Right renal pelvis (tissue), 4 donors: ENCODE measurements at regions not wholly inside any gene's neighbourhood (a gene's known extent, or its start where the extent isn't known, plus 50 kb on each side); places are given as distances from the start of the nearest gene placed in this dataset.

Experiments used
- DNase-seq, 4 donors: peaks; one replicate each; pipeline ENCODE4 v3.0.0-alpha.2; 2013; ENCODE audit warnings: low read depth in 4 of 4, low spot score in 3 of 4, missing footprints in 1 of 4

DNA sequence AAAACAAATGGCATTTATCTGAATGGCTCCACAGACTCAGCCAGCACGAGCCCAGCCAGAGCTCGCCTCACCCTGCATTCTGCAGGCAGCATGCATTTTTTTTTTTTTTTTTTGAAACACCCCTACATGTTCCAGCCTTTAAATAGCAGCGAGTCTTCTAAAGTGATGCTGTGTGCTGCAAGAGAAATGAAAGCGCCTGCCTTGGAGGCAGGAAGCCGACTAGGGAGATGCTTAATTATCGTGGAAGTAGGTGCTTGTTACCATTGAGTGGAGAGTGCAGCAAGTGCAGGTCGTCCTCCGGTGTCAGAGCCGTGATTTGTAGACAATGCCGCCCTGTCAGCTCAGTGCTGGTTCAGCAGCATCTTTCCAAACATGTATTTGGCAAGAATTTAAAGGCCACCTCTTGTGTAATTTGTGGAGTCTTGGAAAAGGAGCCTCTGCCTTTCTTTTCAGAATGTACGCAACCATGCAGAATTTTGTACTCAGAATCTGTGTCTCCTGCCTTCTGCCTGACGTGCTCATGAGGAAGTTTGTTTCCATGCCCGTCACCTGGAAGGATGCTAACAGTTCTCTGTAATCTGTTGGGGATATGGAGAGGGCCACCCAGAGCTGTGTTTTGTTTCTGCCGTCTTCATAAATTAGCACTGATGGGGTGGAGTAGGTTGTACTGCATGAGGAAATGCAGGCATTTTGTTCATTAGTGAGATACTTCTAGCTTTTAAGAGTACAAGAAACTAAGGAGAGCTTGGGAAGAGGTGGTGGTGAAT, 345.9 kb upstream of the RGS6 start:
- no peak for DNase-seq

DNA sequence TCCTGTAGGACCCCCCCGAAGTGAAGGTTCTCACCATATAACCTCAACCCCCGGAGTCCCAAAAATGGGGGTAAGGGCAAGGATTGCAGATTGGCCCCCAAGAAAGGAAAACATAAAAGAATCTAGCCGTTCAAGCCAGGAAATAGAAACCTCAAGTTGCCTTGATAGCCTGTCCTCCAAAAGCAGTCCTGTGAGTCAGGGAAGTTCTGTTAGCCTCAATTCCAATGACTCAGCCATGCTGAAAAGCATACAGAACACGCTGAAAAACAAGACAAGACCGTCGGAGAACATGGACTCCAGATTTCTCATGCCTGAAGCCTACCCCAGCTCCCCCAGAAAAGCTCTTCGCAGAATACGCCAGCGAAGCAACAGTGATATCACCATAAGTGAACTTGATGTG, 344.2 kb upstream of the RGS6 start:
- DNase-seq = no peak

DNA sequence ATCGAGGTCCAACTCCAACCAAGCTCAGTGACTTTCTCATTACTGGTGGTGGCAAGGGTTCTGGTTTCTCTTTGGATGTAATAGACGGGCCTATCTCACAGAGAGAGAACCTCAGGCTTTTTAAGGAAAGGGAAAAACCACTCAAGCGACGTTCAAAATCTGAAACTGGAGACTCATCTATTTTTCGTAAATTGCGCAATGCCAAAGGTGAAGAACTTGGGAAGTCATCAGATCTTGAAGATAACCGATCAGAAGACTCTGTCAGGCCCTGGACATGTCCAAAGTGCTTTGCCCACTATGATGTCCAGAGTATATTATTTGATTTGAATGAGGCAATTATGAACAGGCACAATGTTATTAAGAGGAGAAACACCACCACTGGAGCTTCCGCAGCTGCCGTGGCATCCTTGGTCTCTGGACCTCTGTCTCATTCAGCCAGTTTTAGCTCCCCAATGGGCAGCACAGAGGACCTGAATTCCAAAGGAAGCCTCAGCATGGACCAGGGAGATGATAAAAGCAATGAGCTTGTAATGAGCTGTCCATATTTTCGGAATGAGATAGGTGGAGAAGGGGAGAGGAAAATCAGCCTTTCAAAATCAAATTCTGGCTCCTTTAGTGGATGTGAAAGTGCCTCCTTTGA, 343.5 kb upstream of the RGS6 start:
- DNase-seq = no peak

DNA sequence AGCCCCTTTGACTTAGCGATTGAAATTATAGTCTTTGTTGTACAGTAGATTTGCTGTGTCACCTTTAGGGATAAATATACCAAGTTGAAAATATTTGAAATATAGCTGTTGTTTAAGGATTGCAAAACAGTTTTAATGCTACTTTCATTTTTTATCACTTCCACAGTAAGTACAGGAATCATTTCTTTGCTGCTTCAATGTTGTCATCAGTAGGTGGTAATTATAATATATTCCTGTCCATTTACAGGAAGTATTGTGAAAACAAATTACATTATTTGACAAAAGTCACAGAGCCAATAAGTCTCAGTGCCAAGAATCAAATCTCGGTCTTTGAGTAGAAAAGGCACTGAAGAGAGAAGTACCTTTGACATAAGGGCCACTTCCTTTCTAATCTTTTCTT, 342.6 kb upstream of the RGS6 start:
- DNase-seq = no peak

DNA sequence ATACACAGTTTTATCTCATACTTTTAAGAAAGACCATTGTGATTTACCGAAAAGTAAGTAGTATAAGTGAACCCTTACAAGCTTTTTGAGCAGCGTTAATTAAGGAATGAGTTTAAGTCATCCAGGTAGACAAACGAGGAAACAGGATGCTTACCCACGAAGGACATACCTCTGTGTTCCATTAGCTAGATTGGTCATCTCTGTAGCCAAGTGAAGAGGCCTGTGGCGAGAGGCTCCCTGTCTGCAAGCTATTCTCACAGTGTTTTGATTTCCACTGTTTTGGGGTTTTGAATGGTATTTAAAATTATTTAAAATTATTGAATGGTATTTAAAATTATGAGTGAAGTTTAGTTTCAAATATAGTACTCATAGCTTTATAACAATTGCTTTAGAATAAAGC, 342.1 kb upstream of the RGS6 start:
- DNase-seq = no peak

DNA sequence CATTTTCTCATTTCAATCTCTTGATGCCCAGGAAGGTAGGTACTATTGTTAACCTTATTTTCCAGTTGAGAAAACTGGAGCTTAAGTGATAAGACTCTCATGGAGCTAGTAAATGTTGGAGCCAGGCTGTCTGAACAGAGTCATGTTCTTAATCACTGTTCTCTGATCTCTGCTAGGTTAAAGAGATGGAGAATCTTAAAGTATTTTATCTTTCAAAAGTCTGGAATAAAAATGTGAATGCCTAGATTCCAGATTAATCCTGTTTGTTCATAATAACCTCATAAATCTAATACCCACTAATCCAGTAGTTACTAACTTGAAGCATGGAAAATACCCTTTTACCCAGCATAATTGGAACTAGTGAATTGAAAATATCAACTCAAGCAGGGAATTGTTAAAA, 341.0 kb upstream of the RGS6 start:
- no peak for DNase-seq

DNA sequence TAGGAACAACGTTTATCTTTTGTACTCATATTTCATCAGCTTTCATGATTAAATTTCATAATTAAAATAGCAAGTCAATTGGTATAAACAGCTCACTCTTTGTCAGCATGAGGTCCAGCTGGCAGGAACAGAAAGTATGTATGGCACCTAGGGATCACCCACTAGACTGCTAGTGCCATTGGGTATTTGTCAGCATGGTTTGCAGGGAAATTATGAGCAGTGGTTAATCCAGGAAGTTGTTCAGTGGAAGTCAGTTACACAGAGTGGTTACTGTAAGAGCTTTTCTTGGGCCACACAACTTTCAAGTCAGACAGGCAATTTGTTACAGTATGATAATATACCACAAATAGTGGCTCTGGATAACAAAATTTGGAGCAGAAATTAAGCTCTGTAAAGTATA, 340.3 kb upstream of the RGS6 start:
- no peak for DNase-seq

DNA sequence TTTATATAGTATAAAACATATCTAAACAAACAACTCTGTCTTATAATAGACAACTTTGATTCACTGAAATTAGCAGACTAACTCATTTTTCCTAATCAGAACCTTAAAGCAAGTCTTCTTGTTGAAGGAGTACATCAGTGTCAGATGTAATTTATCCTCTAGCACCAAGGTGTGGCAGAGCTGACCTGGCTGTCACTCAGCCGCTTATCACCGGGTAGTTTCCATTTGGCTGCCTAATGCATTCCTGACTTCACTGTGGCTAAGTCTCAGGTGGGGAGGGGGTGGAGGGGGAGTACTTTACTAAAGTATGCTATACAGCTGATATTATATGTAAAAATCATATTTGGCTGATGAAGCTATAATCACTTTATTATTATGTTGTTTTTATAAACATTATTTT, 339.9 kb upstream of the RGS6 start:
- DNase-seq = no peak

DNA sequence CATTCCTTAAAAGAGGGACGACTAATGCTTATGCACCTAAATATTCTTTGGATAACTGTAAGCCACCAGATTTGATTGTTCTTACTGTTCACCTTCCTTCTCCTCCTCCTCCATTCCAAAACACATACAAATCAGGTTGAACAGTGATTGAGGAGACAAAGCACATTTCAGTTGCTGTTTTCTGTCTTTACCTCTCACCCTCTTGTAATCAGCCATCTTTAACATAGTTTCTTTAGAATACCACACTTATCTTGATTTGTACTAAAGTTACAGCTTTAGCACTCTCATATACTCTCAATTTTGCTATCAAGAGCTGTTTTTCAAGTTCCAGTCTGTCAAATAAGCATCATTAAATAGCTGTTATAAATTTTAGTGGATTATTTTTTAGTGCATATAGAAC, 338.3 kb upstream of the RGS6 start:
- DNase-seq = no peak

DNA sequence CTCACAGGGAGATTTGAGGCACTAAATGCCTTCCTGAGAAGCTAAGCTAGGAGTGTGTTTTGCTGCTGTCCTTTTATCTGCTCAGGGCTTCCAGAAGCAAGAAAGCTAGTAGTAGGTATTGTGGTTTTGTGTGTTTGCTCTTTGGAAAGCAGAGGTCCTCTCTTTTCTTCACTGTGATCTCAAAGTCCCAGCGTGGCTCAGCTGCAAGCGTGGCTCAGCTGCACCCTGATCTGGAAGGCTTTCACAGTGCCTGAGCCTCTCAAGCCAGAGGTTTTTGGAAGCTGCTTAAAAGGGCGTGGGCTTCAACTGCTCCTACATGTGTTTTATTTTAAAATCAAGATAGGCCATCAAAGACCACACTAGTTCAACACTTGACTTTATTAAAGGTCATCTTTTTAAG, 337.4 kb upstream of the RGS6 start:
- DNase-seq = no peak

DNA sequence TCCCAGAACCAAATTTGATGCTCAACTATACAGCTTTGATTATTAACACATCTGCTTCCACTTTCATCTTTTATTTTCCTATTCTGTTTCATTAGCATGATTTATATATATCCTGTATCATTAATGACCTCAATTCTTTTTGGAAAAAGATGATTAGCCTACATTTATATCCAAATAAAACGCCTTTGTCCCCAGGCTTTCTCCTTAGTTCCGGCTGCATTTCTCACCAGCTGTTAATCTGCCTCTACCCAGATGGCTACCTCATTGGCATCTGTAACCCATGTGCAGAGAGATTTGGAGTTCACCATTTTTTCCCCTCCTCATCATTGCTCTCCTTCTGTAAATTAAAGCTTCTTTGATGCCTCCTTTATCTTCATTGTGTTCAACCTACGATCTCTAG, 336.8 kb upstream of the RGS6 start:
- DNase-seq = no peak

DNA sequence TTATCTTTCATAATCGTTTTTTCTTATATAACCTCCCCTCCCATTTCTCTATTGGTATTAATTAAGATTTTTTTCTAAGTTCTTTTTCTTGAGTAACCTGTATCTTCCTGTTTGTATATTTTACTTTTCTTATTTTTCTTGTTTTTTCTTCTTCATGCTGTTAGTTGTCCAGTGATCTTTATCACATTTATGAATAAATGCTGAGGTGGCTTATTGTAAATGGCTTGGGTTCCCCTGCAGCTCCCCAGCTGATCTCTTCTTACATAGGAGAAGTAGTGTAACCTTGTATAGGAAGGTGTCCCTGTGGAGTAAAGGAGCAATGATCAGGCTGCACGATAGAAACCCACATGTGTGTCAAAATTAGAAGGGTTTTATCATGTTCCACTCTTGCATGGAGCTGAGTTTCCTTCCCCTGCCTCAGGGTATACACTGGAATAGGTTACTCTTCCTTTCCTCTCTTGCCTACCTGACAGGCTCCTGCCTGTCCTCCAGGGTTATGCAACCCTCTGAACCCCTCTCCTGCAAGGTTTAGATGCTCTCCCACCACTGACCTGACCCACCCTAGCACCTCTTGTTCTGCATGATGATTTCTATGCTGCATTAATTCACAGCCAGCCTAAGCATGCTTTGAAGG, 334.8 kb upstream of the RGS6 start:
- DNase-seq = no peak

DNA sequence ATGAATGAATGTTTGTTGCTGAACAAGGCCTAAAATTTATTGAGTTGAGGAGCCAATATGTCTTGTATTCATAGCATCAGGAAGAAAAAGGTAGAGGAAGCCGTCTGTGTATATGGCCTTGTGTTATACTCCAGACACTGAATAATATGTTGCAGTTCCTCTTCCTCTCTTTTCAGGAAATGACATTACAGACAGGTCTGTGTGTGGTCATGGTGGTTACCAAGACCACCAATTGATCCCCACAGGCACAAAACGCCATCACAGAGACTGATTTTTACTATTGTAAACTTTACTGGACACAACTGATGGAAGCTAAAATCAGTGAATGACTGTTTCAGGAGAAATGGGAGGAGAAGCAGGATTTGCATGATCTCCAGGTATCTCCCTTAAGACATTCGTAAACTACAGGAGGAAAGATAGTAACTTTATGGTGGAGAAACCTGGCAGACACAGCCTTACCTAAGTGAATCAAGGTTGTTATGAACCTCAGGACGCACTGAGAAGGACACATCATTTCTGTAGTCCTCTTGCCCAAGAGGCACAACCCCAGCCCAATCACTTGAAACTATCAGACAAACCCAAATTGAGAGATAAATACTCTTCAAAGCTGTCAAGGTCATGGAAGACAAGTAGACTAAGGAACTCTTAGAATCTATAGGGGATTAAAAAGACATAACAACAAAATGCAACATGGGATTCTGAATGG, 334.1 kb upstream of the RGS6 start:
- DNase-seq = no peak

DNA sequence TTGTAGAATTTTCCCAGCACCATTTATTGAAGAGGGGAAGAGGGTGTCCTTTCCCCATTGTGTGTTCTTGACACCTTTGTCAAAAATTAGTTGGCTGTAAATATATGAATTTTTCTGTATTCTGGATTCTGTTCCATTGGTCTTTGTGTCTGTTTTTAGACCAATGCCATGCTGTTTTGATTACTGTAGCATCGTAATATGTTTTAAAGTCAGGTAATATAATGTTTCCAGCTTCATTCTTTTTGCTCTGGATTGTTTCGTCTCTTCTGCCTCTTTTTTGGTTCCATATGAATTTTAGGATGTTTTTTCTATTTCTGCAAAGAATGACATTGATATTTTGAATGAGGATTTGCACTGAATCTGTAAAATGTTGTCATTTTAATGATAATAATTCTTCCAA, 331.9 kb upstream of the RGS6 start:
- no peak for DNase-seq

DNA sequence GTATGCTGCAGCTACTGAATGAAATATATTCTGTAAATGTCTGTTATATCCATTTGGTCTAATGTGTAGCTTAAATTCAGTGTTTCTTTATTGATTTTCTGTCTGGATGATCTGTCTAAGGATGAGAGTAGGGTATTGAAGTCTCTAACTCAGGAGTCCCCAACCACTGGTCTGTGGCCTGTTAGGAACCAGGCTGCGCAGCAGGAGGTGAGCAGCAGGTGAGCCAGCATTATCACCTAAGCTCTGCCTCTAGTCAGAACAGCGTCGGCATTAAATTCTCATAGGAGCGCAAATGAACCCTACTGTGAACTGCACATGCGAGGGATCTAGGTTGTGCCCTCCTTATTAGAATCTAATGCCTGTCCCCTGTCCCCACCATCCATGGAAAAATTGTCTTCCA, 329.7 kb upstream of the RGS6 start:
- DNase-seq = no peak

DNA sequence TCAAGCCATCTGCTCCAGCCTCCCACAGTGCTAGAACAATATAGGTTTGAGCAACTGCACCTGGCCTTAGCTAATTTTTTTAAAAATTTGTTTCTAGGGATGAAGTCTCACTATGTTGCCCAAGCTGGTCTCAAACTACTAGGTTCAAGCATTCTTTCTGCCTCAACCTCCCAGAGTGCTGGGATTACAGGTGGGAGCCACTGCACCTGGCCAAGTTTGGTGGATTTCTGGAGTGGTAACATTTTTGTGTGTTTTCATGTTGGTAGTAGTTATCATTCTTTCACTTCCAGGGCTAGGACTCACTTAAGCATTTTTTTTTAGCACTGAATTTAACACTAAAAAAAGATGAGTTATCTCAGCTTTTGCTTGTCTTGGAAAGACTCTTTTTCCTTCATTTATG, 328.0 kb upstream of the RGS6 start:
- DNase-seq = no peak

DNA sequence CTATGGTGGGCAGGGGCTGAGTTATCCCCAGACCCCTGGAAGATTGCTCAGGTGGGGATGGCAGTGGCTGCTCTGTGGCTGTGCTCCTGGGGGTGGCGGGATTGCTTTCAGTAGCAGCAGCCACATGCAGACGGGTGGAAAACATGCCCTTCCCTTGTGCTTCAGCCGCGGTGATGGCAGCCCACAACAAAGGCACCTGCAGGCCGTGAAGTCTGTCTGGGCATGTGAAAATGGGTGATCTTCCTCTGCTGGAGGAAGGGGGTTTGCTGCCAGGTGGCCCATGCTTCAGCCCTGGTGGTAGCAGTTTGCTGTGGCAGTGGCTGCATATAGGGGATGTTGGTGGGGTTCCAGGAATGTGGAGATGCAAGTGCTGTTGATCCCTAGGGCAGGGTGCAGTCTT, 326.2 kb upstream of the RGS6 start:
- no peak for DNase-seq

DNA sequence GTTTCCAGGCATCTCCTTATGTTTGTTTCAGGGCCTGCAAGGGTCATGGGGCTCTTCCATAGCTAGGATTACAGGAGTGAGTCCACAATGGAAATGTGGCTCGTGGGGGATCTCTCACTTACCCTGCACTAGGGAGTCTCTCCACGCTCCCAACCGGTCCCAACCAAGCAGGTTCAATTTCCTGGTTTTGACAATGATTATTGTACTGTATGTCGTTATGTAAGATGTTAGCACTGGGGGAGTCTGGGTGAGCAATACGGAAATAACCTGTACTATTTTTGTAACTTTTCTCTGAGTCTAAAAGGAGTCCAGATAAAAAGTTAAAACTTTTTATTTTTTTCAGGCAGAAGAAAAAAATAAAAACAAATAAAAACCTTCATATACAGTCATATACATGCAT, 325.7 kb upstream of the RGS6 start:
- no peak for DNase-seq

DNA sequence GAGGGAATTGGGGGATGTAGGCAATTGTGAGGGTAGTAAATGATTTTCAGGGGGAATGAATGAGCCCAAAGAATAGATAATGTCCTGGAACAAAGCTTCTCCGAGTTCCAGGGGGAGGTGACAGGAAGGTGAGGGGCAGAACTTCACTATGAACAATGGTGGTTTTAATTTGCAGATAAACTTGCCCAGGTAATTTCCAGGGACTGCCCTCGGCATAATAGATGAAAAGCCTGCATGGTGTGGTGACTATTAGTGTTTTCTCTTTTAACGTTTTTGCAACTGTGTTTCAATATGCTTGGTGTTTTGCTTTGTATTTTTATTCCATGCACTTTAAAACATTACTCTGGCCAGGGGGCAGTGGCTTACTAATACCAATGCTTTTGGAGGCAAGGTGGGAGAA, 325.2 kb upstream of the RGS6 start:
- DNase-seq = no peak

DNA sequence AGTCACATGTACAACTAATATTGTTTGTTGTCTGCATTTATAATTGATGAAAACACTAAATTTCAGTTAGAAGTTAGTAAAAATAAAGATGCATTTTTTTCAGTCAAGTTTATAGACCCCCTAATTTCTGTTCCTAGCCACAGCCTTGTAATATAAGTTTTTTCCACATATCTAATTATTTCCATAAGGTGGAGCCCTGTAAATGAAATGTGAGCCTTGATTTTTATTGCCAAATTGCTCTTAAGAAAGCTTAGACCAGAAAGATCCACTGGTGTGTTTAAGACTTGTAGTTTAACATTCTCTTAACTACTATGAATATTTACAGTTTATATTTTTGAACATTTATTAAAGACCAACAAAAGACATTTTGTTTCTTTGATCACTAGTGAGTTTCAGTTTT, 322.1 kb upstream of the RGS6 start:
- no peak for DNase-seq

DNA sequence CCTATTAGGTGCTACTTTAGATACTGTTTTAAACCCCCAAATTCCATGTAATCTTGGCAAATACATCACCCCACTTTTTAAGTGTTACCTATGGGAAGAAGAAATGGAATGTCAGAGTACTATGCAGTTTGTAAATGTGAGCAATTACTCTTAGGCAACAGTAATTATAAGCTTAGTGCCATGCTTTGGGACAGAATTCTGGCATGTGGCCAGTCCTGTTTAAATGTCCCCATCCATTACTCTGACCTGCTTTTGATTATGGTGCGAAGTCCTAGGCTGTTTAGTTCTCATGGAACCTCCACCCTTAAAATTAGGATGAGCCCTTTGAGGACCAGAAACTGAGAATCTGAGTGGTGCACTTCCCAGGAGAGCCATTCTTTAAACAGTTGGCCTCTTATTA, 321.4 kb upstream of the RGS6 start:
- DNase-seq = no peak

DNA sequence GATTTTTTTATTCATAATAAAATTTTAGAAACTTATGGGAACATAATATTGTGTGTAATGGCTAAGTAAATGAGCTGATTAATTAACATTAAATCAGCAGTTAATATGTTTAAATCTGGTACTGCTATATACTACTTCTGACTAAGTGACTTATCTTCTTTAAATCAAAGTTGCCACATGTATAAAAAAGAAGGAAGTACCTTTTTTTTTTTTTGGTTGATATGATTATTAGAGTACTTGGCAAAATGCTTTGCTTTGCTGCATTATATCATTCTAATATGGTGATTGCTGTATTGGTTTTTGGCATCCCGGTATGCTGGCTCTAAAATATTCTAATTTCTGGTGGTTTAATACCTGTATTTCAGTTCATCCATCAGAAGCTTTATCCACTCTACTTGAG, 319.1 kb upstream of the RGS6 start:
- DNase-seq = no peak
